MM.1S (cell line): ENCODE measurements at regions not wholly inside any gene's neighbourhood (a gene's known extent, or its start where the extent isn't known, plus 50 kb on each side); places are given as distances from the start of the nearest gene placed in this dataset.

Source experiments
- DNase-seq: peaks from one replicate; pipeline ENCODE4 v3.0.0-alpha.2; 2015
- H2AFZ ChIP-seq: fragments of 300-600 bp; sonication (generic); 2 replicates; pipeline ENCODE4 v1.6.0; 2016; ENCODE audit warnings: antibody characterized with exemption, low read length
- H3F3A ChIP-seq: fragments of 300-600 bp; sonication (generic); 2 replicates; pipeline ENCODE4 v1.6.1; 2016; ENCODE audit warnings: mild to moderate bottlenecking, antibody characterized with exemption, low read length, moderate library complexity, mixed read lengths; ENCODE audit not compliant: insufficient read depth
- H3K27ac ChIP-seq: fragments of 300-600 bp; sonication (generic); 2 replicates; pipeline ENCODE4 v1.5.1; 2016; ENCODE audit warnings: mild to moderate bottlenecking, low read length
- H3K27me3 ChIP-seq: fragments of 300-600 bp; sonication (generic); replicated peaks from 2 replicates; pipeline ENCODE4 v1.6.0; 2016; ENCODE audit warnings: low read length; ENCODE audit not compliant: insufficient read depth
- H3K36me3 ChIP-seq: fragments of 300-600 bp; sonication (generic); replicated peaks from 2 replicates; pipeline ENCODE4 v1.6.1; 2016; ENCODE audit warnings: mild to moderate bottlenecking, low read length, mixed read lengths; ENCODE audit not compliant: insufficient read depth
- H3K4me1 ChIP-seq: fragments of 300-600 bp; sonication (generic); 2 replicates; pipeline ENCODE4 v1.6.1; 2016; ENCODE audit warnings: low read length, mixed read lengths
- H3K4me2 ChIP-seq: fragments of 300-600 bp; sonication (generic); 2 replicates; pipeline ENCODE4 v1.6.0; 2016; ENCODE audit warnings: low read depth, low read length
- H3K4me3 ChIP-seq: fragments of 300-600 bp; sonication (generic); 2 replicates; pipeline ENCODE4 v1.5.1; 2016; ENCODE audit warnings: low read length, mixed read lengths
- H3K79me2 ChIP-seq: fragments of 300-600 bp; sonication (generic); 2 replicates; pipeline ENCODE4 v1.6.1; 2016; ENCODE audit warnings: mixed run types, low read length, mixed read lengths
- H3K9ac ChIP-seq: fragments of 300-600 bp; sonication (generic); 2 replicates; pipeline ENCODE4 v1.6.1; 2016; ENCODE audit warnings: low read length, mixed read lengths
- H3K9me2 ChIP-seq: fragments of 300-600 bp; sonication (generic); replicated peaks from 2 replicates; pipeline ENCODE4 v1.6.1; 2016; ENCODE audit warnings: mild to moderate bottlenecking, low read length, mixed read lengths; ENCODE audit not compliant: insufficient read depth
- H3K9me3 ChIP-seq: fragments of 300-600 bp; sonication (generic); replicated peaks from 2 replicates; pipeline ENCODE4 v1.6.1; 2016; ENCODE audit warnings: mild to moderate bottlenecking, low read length, mixed read lengths; ENCODE audit not compliant: insufficient read depth
- H4K20me1 ChIP-seq: fragments of 300-600 bp; sonication (generic); 2 replicates; pipeline ENCODE4 v1.6.1; 2016; ENCODE audit warnings: mild to moderate bottlenecking, low read length, moderate library complexity, mixed read lengths; ENCODE audit not compliant: insufficient read depth
- CTCF ChIP-seq: fragments of 300-600 bp; sonication (generic); IDR thresholded peaks from 2 replicates; pipeline ENCODE4 v1.5.1; 2016; ENCODE audit warnings: antibody characterized with exemption, low read length, mixed read lengths
- EZH2 ChIP-seq: fragments of 300-600 bp; sonication (generic); optimal IDR thresholded peaks from 2 replicates; pipeline ENCODE3; 2017; ENCODE audit warnings: low read depth, mild to moderate bottlenecking, antibody characterized with exemption, low read length, mixed read lengths
- EZH2phosphoT487 ChIP-seq: fragments of 300-600 bp; sonication (generic); IDR thresholded peaks from 2 replicates; pipeline ENCODE4 v1.6.1; 2018; ENCODE audit warnings: antibody characterized with exemption, low read length

- no peaks in the 10 kb centered on the region for H3F3A ChIP-seq
- H3K27ac ChIP-seq, result no peak overlapping the region
- no peak overlapping the region for H2AFZ ChIP-seq
- TF ChIP-seq EZH2phosphoT487, result no peak
- TF ChIP-seq EZH2, result no peak
- TF ChIP-seq CTCF, result no peak
- no peak overlapping the region for H3K9ac ChIP-seq
- no peaks in the 10 kb centered on the region for H3K36me3 ChIP-seq
- H3K9me3 ChIP-seq, result no peaks in the 10 kb centered on the region; the same call in 1 of the 2 replicates
- H3K4me3 ChIP-seq, result no peak overlapping the region
- no peak for DNase-seq
- H3K4me1 ChIP-seq, result no peaks in the 10 kb centered on the region
- no peaks in the 10 kb centered on the region for H3K79me2 ChIP-seq
- no peak overlapping the region for H3K4me2 ChIP-seq
- no peaks in the 10 kb centered on the region for H3K9me2 ChIP-seq
- H4K20me1 ChIP-seq, result no peaks in the 10 kb centered on the region
- no peaks in the 10 kb centered on the region for H3K27me3 ChIP-seq
These were observed 735.1 kb upstream of the SORCS1 start for GRCh38 chr10:107899502-107900062.

GRCh38 chr10:107899075-107899474 is 734.6 kb upstream of the SORCS1 start:
- no peaks in the 10 kb centered on the region; the same call in 1 of the 2 replicates for H3K9me3 ChIP-seq

GRCh38 chr10:107898392-107898791 is 733.9 kb upstream of the SORCS1 start:
- Histone ChIP-seq H3K9me3 (no peaks in the 10 kb centered on the region; the same call in 1 of the 2 replicates), H3K4me1 (no peaks in the 10 kb centered on the region), H3K4me3 (no peak overlapping the region), H3K36me3 (no peaks in the 10 kb centered on the region), H4K20me1 (no peaks in the 10 kb centered on the region), H3K79me2 (no peaks in the 10 kb centered on the region), H3K9ac (no peak overlapping the region), H3K27ac (no peak overlapping the region), H3K27me3 (no peaks in the 10 kb centered on the region), H3K4me2 (no peak overlapping the region), H2AFZ (no peak overlapping the region), H3K9me2 (no peaks in the 10 kb centered on the region), H3F3A (no peaks in the 10 kb centered on the region)
- DNase-seq, result no peak
- TF ChIP-seq EZH2 (no peak), EZH2phosphoT487 (no peak), CTCF (no peak)

More at GRCh38 chr10:107899075-107899474, 734.6 kb upstream of the SORCS1 start:
- H3K79me2 ChIP-seq, result no peaks in the 10 kb centered on the region
- TF ChIP-seq EZH2phosphoT487 (no peak), EZH2 (no peak), CTCF (no peak)
- no peaks in the 10 kb centered on the region for H3K36me3 ChIP-seq
- H3K27me3 ChIP-seq, result no peaks in the 10 kb centered on the region
- H3K4me1 ChIP-seq, result no peaks in the 10 kb centered on the region
- no peak for DNase-seq
- H3K9ac ChIP-seq, result no peak overlapping the region
- no peaks in the 10 kb centered on the region for H3F3A ChIP-seq
- H3K27ac ChIP-seq, result no peak overlapping the region
- no peak overlapping the region for H2AFZ ChIP-seq
- no peak overlapping the region for H3K4me2 ChIP-seq
- H3K9me2 ChIP-seq, result no peaks in the 10 kb centered on the region
- H3K4me3 ChIP-seq, result no peak overlapping the region
- no peaks in the 10 kb centered on the region for H4K20me1 ChIP-seq
